A673 (cell line): ENCODE measurements at regions not wholly inside any gene's neighbourhood (a gene's known extent, or its start where the extent isn't known, plus 50 kb on each side); places are given as distances from the start of the nearest gene placed in this dataset.

Experiments
- BruUV-seq: library from RNA; stranded (reverse); fragments of 400-500 nt; replicated peaks from 2 replicates; lab custom pipeline; 2021; lab: Mats Ljungman, UMichigan
- CTCF ChIA-PET: fragments of 300-600 bp; sonication (Branson Sonifier 250); formaldehyde crosslinking; loops from one replicate; lab custom pipeline; 2022; ENCODE audit warnings: antibody characterized with exemption; lab: Charles Lee
- POLR2A ChIA-PET: fragments of 300-600 bp; sonication (Branson Sonifier 250); formaldehyde crosslinking; loops from one replicate; lab custom pipeline; 2022; ENCODE audit warnings: antibody characterized with exemption; ENCODE audit not compliant: low non-redundant PET; lab: Charles Lee
- DNase-seq: peaks from one replicate; pipeline ENCODE4 v3.0.0-alpha.2; 2015; ENCODE audit warnings: low spot score
- H3K27ac ChIP-seq: fragments of 200-600 bp; sonication (generic); 2 replicates; pipeline ENCODE4 v1.5.1; 2016; ENCODE audit warnings: mixed run types, low read depth, mild to moderate bottlenecking, mixed read lengths, antibody characterized with exemption, low read length; ENCODE audit not compliant: poor library complexity, severe bottlenecking
- H3K27me3 ChIP-seq: fragments of 200-600 bp; sonication (generic); replicated peaks from 2 replicates; pipeline ENCODE4 v1.6.1; 2017; ENCODE audit warnings: mixed run types, low read depth, mild to moderate bottlenecking, mixed read lengths, antibody characterized with exemption, low read length; ENCODE audit not compliant: insufficient read depth, poor library complexity
- H3K36me3 ChIP-seq: fragments of 200-600 bp; sonication (generic); 2 replicates; pipeline ENCODE4 v1.6.1; 2016; ENCODE audit warnings: mixed run types, mild to moderate bottlenecking, mixed read lengths, antibody characterized with exemption, low read length; ENCODE audit not compliant: insufficient read depth, poor library complexity, severe bottlenecking
- H3K4me1 ChIP-seq: fragments of 200-600 bp; sonication (generic); 2 replicates; pipeline ENCODE4 v1.6.1; 2017; ENCODE audit warnings: mixed run types, mild to moderate bottlenecking, mixed read lengths, antibody characterized with exemption, low read length; ENCODE audit not compliant: insufficient read depth, poor library complexity, severe bottlenecking
- H3K4me3 ChIP-seq: fragments of 200-600 bp; sonication (generic); 2 replicates; pipeline ENCODE4 v1.5.1; 2016; ENCODE audit warnings: low read depth, mixed run types, mild to moderate bottlenecking, mixed read lengths, low read length; ENCODE audit not compliant: poor library complexity, severe bottlenecking
- H3K9me3 ChIP-seq: fragments of 200-600 bp; sonication (generic); 2 replicates; pipeline ENCODE4 v1.6.1; 2016; ENCODE audit warnings: mixed run types, low read depth, mild to moderate bottlenecking, mixed read lengths, antibody characterized with exemption, low read length; ENCODE audit not compliant: poor library complexity, severe bottlenecking
- EZH2 ChIP-seq: fragments of 200-600 bp; sonication (generic); IDR thresholded peaks from 2 replicates; pipeline ENCODE4 v1.6.1; 2017; ENCODE audit warnings: borderline replicate concordance, low read depth, mild to moderate bottlenecking, mixed read lengths, antibody characterized with exemption, low read length; ENCODE audit not compliant: poor library complexity, severe bottlenecking
- intact Hi-C: fragments of 100-400 bp; cut with micrococcal nuclease; formaldehyde crosslinking; loops from one replicate; pipeline ENCODE4 v1.10.0; 2022; ENCODE audit not compliant: unreplicated experiment
- TF ChIP-seq, protein P1 (sequence below): fragments of 300-800, 200-600 bp; sonication (generic); conservative IDR thresholded peaks from 2 replicates; pipeline ENCODE4 v1.5.1; 2017; ENCODE audit warnings: low read depth, mild to moderate bottlenecking, antibody characterized with exemption, low read length, moderate library complexity, mixed read lengths

DNA sequence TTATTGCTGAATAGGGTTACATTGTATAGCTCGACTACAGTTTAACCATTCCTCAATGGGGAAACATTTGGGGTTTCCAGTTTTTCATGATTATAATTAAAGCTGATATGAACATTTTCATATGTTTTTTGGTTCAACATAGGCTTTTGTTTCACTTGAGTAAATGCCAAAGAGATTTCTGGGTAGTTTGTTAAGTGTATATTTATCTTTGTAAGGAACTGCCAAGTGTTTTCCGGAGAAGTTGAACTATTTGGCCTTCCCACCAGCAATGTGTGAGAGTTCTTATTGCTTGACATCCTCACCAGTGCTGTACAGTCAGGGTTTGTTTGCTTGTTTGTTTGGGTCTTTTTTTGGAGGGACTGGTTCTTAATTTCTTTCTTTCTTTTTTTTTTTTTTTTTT, 83.7 kb upstream of the RALY start:
- no peak for DNase-seq
- POLR2A ChIA-PET, result no interaction called here
- Histone ChIP-seq H3K27ac (no peak overlapping the region), H3K4me3 (no peak overlapping the region), H3K27me3 (no peaks in the 10 kb centered on the region), H3K4me1 (peaks cover 6% of the 10 kb centered on the region), H3K36me3 (no peaks in the 10 kb centered on the region), H3K9me3 (no peaks in the 10 kb centered on the region)
- TF ChIP-seq EZH2, result no peak
- TF ChIP-seq, protein P1, sequence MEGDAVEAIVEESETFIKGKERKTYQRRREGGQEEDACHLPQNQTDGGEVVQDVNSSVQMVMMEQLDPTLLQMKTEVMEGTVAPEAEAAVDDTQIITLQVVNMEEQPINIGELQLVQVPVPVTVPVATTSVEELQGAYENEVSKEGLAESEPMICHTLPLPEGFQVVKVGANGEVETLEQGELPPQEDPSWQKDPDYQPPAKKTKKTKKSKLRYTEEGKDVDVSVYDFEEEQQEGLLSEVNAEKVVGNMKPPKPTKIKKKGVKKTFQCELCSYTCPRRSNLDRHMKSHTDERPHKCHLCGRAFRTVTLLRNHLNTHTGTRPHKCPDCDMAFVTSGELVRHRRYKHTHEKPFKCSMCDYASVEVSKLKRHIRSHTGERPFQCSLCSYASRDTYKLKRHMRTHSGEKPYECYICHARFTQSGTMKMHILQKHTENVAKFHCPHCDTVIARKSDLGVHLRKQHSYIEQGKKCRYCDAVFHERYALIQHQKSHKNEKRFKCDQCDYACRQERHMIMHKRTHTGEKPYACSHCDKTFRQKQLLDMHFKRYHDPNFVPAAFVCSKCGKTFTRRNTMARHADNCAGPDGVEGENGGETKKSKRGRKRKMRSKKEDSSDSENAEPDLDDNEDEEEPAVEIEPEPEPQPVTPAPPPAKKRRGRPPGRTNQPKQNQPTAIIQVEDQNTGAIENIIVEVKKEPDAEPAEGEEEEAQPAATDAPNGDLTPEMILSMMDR, result no peak
- CTCF ChIA-PET, result no interaction called here
- intact Hi-C loops, result no loop called here
- BruUV-seq, result no TSS peak

DNA sequence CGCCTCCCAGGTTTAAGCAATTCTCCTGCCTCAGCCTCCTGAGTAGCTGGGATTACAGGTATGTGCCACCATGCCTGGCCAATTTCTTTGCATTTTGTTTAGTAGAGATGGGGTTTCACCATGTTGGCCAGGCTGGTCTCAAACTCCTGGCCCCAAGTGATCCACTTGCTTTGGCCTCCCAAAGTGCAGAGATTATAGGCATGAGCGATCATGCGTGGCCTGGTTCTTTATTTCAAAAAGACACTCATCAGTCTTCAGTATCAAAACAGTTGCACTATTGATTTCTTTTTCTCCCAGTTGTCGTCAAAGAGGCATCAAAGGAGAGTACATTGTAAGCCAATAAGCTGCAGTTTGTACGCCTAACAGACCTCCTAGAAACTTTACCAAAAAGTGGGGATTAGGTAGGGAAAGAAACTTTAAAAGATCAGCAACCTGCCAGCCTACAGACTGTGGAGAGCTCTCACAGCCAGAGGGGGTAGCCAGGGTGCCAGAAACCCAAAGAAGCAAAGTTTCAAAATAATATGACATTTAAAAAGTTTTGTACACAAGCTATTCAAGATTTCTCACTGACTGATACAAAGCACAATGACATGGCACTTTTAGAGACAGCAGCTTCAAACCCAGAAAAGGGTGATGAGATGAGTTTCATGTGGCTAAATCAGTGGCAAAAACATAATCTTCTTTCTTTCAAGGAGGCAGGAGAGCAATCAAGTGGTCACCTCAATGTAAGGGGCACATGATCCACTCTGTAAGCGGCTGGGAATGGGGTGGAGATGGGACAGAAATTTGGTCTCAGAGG, 83.0 kb upstream of the RALY start:
- Histone ChIP-seq H3K27me3 (no peaks in the 10 kb centered on the region), H3K27ac (no peak overlapping the region), H3K36me3 (no peaks in the 10 kb centered on the region), H3K4me1 (peaks cover 6% of the 10 kb centered on the region), H3K9me3 (no peaks in the 10 kb centered on the region), H3K4me3 (no peak overlapping the region)
- no peak for DNase-seq
- intact Hi-C loops, result no loop called here
- ChIA-PET POLR2A (no interaction called here), CTCF (no interaction called here)
- BruUV-seq, result no TSS peak
- TF ChIP-seq EZH2, result no peak
- TF ChIP-seq, protein P1, result no peak

DNA sequence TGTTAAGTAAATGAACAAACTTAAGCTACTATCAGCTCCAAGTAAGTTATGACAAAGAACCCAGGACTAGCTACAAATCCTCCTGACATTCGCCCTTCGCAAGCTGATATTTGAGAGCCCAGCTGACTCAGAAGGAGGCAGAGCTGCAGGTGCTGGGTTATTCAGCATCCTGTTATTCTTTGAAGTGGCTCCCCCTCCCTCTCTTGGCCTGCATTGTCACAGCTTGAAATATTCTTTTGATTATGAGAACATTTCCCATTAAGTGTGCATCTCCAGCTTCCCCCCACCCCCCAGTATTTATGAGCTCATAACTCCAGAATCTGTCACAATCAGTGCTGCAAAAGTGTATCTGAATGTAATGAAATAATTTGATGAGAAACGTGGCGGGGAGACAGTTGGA, 78.8 kb upstream of the RALY start:
- TF ChIP-seq EZH2, result no peak
- TF ChIP-seq, protein P1, result no peak
- intact Hi-C loops, result no loop called here
- POLR2A ChIA-PET, result no interaction called here
- Histone ChIP-seq H3K36me3 (no peaks in the 10 kb centered on the region), H3K4me1 (no peaks in the 10 kb centered on the region), H3K27me3 (no peaks in the 10 kb centered on the region), H3K9me3 (no peaks in the 10 kb centered on the region), H3K4me3 (no peak overlapping the region), H3K27ac (no peak overlapping the region)
- DNase-seq, result no peak
- no TSS peak for BruUV-seq
- CTCF ChIA-PET, result interaction anchor here (0.7 kb wide), 1 partner anchor 75 kb away, joined by 5 read pairs; no protein-coding TSS in a partner anchor
